ENCODE measurements at regions not wholly inside any gene's neighbourhood (a gene's known extent, or its start where the extent isn't known, plus 50 kb on each side); places are given as distances from the start of the nearest gene placed in this dataset.

DNA sequence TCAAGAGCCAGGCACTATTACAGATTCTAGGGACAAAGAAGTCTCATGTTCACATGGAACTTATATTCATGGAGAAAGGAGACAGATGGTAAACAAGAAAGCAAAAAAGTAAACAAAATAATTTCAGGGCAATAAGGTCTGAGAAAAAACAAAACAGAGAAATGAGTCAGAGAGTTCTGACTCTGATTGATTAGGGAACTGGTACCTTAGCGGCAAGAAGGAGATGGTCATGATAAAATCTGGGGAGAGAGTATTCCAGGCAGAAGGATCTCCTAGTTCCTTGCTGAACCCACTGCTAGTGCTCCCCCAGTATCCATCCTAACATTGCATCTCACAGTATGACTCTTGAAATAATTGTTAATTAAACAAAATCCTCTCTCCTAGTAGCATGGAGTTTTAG, 161.8 kb upstream of the KLF7 start:
- TF ChIP-seq, protein P1, sequence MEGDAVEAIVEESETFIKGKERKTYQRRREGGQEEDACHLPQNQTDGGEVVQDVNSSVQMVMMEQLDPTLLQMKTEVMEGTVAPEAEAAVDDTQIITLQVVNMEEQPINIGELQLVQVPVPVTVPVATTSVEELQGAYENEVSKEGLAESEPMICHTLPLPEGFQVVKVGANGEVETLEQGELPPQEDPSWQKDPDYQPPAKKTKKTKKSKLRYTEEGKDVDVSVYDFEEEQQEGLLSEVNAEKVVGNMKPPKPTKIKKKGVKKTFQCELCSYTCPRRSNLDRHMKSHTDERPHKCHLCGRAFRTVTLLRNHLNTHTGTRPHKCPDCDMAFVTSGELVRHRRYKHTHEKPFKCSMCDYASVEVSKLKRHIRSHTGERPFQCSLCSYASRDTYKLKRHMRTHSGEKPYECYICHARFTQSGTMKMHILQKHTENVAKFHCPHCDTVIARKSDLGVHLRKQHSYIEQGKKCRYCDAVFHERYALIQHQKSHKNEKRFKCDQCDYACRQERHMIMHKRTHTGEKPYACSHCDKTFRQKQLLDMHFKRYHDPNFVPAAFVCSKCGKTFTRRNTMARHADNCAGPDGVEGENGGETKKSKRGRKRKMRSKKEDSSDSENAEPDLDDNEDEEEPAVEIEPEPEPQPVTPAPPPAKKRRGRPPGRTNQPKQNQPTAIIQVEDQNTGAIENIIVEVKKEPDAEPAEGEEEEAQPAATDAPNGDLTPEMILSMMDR (IDR thresholded peaks at IDR 0.05; ENCODE audit: insufficient read depth, low read length): no peak
- no peak for TF ChIP-seq POLR2AphosphoS5 (IDR thresholded peaks at IDR 0.05; ENCODE audit: low read depth)
- TF ChIP-seq SPI1 (IDR thresholded peaks at IDR 0.05; ENCODE audit: borderline replicate concordance, low read depth): no peak
- TF ChIP-seq, protein P2, sequence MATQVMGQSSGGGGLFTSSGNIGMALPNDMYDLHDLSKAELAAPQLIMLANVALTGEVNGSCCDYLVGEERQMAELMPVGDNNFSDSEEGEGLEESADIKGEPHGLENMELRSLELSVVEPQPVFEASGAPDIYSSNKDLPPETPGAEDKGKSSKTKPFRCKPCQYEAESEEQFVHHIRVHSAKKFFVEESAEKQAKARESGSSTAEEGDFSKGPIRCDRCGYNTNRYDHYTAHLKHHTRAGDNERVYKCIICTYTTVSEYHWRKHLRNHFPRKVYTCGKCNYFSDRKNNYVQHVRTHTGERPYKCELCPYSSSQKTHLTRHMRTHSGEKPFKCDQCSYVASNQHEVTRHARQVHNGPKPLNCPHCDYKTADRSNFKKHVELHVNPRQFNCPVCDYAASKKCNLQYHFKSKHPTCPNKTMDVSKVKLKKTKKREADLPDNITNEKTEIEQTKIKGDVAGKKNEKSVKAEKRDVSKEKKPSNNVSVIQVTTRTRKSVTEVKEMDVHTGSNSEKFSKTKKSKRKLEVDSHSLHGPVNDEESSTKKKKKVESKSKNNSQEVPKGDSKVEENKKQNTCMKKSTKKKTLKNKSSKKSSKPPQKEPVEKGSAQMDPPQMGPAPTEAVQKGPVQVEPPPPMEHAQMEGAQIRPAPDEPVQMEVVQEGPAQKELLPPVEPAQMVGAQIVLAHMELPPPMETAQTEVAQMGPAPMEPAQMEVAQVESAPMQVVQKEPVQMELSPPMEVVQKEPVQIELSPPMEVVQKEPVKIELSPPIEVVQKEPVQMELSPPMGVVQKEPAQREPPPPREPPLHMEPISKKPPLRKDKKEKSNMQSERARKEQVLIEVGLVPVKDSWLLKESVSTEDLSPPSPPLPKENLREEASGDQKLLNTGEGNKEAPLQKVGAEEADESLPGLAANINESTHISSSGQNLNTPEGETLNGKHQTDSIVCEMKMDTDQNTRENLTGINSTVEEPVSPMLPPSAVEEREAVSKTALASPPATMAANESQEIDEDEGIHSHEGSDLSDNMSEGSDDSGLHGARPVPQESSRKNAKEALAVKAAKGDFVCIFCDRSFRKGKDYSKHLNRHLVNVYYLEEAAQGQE (IDR thresholded peaks at IDR 0.05; ENCODE audit: insufficient replicate concordance, low read depth): no peak
- no peak for TF ChIP-seq GABPA (IDR thresholded peaks at IDR 0.05; ENCODE audit: low read depth)

Measured in HL-60 (cell line).